BJ (cell line): ENCODE measurements at regions not wholly inside any gene's neighbourhood (a gene's known extent, or its start where the extent isn't known, plus 50 kb on each side); places are given as distances from the start of the nearest gene placed in this dataset.
A peak's percentile ranks its signal among the peaks of the same experiment; 100 is the strongest.
"Not testable (repeated sequence)": the region's sequence is repeated elsewhere in the genome, so short reads cannot be mapped to it uniquely, and the experiment has no call there.

ENCODE experiments used
- CTCF ChIA-PET: fragments of 350-600 bp; formaldehyde crosslinking; extraction: SDS; loops from one replicate; lab custom pipeline; 2021; ENCODE audit warnings: antibody characterized with exemption, inconsistent platforms; lab: Yijun Ruan, JAX
- POLR2A ChIA-PET: fragments of 300-600 bp; sonication (Branson Sonifier 250); formaldehyde crosslinking; extraction: SDS; loops from one replicate; lab custom pipeline; 2021; ENCODE audit warnings: antibody characterized with exemption; lab: Charles Lee
- DNase-seq: peaks from one replicate; pipeline ENCODE4 v3.0.0-alpha.2; 2011; ENCODE audit warnings: low read depth
- H3K27me3 ChIP-seq: 2 replicates; pipeline ENCODE4 v1.6.0; 2011; ENCODE audit warnings: low read length; ENCODE audit not compliant: control insufficient read depth, insufficient read depth
- H3K36me3 ChIP-seq: 2 replicates; pipeline ENCODE4 v1.5.1; 2011; ENCODE audit warnings: low read length; ENCODE audit not compliant: control insufficient read depth, insufficient read depth
- H3K4me3 ChIP-seq: 2 replicates; pipeline ENCODE4 v1.5.1; 2011; ENCODE audit warnings: low read depth, mild to moderate bottlenecking, control low read depth, low read length
- CTCF ChIP-seq: IDR thresholded peaks from 2 replicates; pipeline ENCODE4 v1.5.1; 2011; ENCODE audit warnings: low read depth, mild to moderate bottlenecking, control low read depth, inconsistent platforms, low read length, moderate library complexity; ENCODE audit not compliant: insufficient read depth

GRCh38 chr2:234364661-234365060 is 132.2 kb downstream of the ARL4C start:
- CTCF ChIA-PET: no interaction called here
- no peak for DNase-seq
- no peak for TF ChIP-seq CTCF

GRCh38 chr2:234363647-234364294 is 133.1 kb downstream of the ARL4C start:
- no peak overlapping the region for H3K4me3 ChIP-seq
- H3K27me3 ChIP-seq: no peaks in the 10 kb centered on the region
- CTCF ChIA-PET: interaction anchor here (0.7 kb wide), 1 partner anchor 53 kb away, joined by 3 read pairs; no protein-coding TSS in a partner anchor
- no peaks in the 10 kb centered on the region for H3K36me3 ChIP-seq
- POLR2A ChIA-PET: no interaction called here
- no peak for TF ChIP-seq CTCF
- DNase-seq: no peak

More at GRCh38 chr2:234364661-234365060, 132.2 kb downstream of the ARL4C start:
- no peaks in the 10 kb centered on the region for H3K36me3 ChIP-seq
- no peaks in the 10 kb centered on the region for H3K27me3 ChIP-seq
- no peak overlapping the region for H3K4me3 ChIP-seq
- POLR2A ChIA-PET: no interaction called here

- TF ChIP-seq CTCF: no peak
- peak; percentile 13 for DNase-seq
- H3K36me3 ChIP-seq: no peaks in the 10 kb centered on the region
- H3K4me3 ChIP-seq: no peak overlapping the region
- ChIA-PET POLR2A (no interaction called here), CTCF (interaction anchor here (0.6 to 1.0 kb wide), 5 partner anchors 12 to 691 kb away, joined by 3 to 5 read pairs (median 3); no protein-coding TSS in a partner anchor)
- no peaks in the 10 kb centered on the region for H3K27me3 ChIP-seq
Measured at GRCh38 chr2:234363011-234363487, 133.8 kb downstream of the ARL4C start.

- CTCF ChIA-PET, DNase-seq, H3K36me3 ChIP-seq, H3K4me3 ChIP-seq, POLR2A ChIA-PET, H3K27me3 ChIP-seq: not testable (repeated sequence)
Measured at GRCh38 chr2:234360313-234360975, 136.4 kb downstream of the ARL4C start.

- Histone ChIP-seq H3K27me3 (no peaks in the 10 kb centered on the region; the same call in 1 of the 2 replicates), H3K4me3 (no peak overlapping the region), H3K36me3 (no peaks in the 10 kb centered on the region)
- DNase-seq: no peak
- POLR2A ChIA-PET: no interaction called here
- CTCF ChIA-PET: no interaction called here
- TF ChIP-seq CTCF: no peak
Measured at GRCh38 chr2:234357666-234358065, 139.2 kb downstream of the ARL4C start.
